Ovary (tissue), 3 donors: ENCODE measurements at regions not wholly inside any gene's neighbourhood (a gene's known extent, or its start where the extent isn't known, plus 50 kb on each side); places are given as distances from the start of the nearest gene placed in this dataset.

ENCODE experiments used
- POLR2A ChIP-seq: fragments of 450-650 bp; IDR thresholded peaks from one replicate; pipeline ENCODE4 v1.6.1; 2017; ENCODE audit warnings: antibody characterized with exemption, mild to moderate bottlenecking, moderate library complexity
- TF ChIP-seq, protein P1 (sequence below), 3 donors: fragments of 450-650 bp in 2 of 3; fragments of 200-600 bp in 1 of 3; IDR thresholded peaks; one replicate each; pipeline versions ENCODE4 v1.5.1 to v1.8.0; 2016 to 2022; ENCODE audit warnings: antibody characterized with exemption in 3 of 3, mild to moderate bottlenecking in 1 of 3
- donor health status: DM: no; HTN: no; CAD: no.

GRCh38 chr4:151530783-151531182 lies 121.8 kb downstream of the FHIP1A start:
- TF ChIP-seq, protein P1, sequence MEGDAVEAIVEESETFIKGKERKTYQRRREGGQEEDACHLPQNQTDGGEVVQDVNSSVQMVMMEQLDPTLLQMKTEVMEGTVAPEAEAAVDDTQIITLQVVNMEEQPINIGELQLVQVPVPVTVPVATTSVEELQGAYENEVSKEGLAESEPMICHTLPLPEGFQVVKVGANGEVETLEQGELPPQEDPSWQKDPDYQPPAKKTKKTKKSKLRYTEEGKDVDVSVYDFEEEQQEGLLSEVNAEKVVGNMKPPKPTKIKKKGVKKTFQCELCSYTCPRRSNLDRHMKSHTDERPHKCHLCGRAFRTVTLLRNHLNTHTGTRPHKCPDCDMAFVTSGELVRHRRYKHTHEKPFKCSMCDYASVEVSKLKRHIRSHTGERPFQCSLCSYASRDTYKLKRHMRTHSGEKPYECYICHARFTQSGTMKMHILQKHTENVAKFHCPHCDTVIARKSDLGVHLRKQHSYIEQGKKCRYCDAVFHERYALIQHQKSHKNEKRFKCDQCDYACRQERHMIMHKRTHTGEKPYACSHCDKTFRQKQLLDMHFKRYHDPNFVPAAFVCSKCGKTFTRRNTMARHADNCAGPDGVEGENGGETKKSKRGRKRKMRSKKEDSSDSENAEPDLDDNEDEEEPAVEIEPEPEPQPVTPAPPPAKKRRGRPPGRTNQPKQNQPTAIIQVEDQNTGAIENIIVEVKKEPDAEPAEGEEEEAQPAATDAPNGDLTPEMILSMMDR (IDR thresholded peaks at IDR 0.05) = no peak
- TF ChIP-seq POLR2A = no peak
